ENCODE measurements at regions not wholly inside any gene's neighbourhood (a gene's known extent, or its start where the extent isn't known, plus 50 kb on each side); places are given as distances from the start of the nearest gene placed in this dataset.
"Not testable (repeated sequence)": the region's sequence is repeated elsewhere in the genome, so short reads cannot be mapped to it uniquely, and the experiment has no call there.

GRCh38 chr3:102000620-102001209 is 151.4 kb downstream of the NFKBIZ start:
- H3K4me1 ChIP-seq (replicated peaks), result no peaks in the 10 kb centered on the region
- intact Hi-C loops (cut with DNase I), result no loop called here
- H3K27me3 ChIP-seq (replicated peaks; ENCODE audit: insufficient read depth), result no peaks in the 10 kb centered on the region
- DNase-seq (ENCODE audit: low spot score), result no peak
- 89% methylated on average over 3 of the region's 3 CpGs for WGBS
- no peaks in the 10 kb centered on the region for H3K36me3 ChIP-seq
- no peak overlapping the region for H3K27ac ChIP-seq
- TF ChIP-seq CTCF (IDR thresholded peaks at IDR 0.05) (no peak), POLR2A (IDR thresholded peaks at IDR 0.05) (no peak), POLR2AphosphoS5 (IDR thresholded peaks at IDR 0.05) (no peak)
- H3K9me3 ChIP-seq, result no peaks in the 10 kb centered on the region
- H3K4me3 ChIP-seq, result no peak overlapping the region

- Histone ChIP-seq H3K4me3 (no peak overlapping the region), H3K36me3 (no peaks in the 10 kb centered on the region), H3K27me3 (replicated peaks; ENCODE audit: insufficient read depth) (no peaks in the 10 kb centered on the region), H3K27ac (no peak overlapping the region), H3K4me1 (replicated peaks) (no peaks in the 10 kb centered on the region), H3K9me3 (no peaks in the 10 kb centered on the region)
- WGBS, result 100% methylated on average over 1 of the region's 1 CpG
- intact Hi-C loops (cut with DNase I), result no loop called here
- no peak for DNase-seq (ENCODE audit: low spot score)
- TF ChIP-seq CTCF (IDR thresholded peaks at IDR 0.05), result no peak
- no peak for TF ChIP-seq POLR2A (IDR thresholded peaks at IDR 0.05)
- no peak for TF ChIP-seq POLR2AphosphoS5 (IDR thresholded peaks at IDR 0.05)
Observed at GRCh38 chr3:102002056-102002455, 152.7 kb downstream of the NFKBIZ start.

- H3K27me3 ChIP-seq (replicated peaks; ENCODE audit: insufficient read depth), result no peaks in the 10 kb centered on the region
- no peak for DNase-seq (ENCODE audit: low spot score)
- H3K36me3 ChIP-seq, result no peaks in the 10 kb centered on the region
- H3K27ac ChIP-seq, result no peak overlapping the region
- no peaks in the 10 kb centered on the region for H3K4me1 ChIP-seq (replicated peaks)
- intact Hi-C loops (cut with DNase I), result no loop called here
- H3K4me3 ChIP-seq, result no peak overlapping the region
- TF ChIP-seq CTCF (IDR thresholded peaks at IDR 0.05) (no peak), POLR2A (IDR thresholded peaks at IDR 0.05) (no peak), POLR2AphosphoS5 (IDR thresholded peaks at IDR 0.05) (no peak)
- 90% methylated on average over 2 of the region's 2 CpGs for WGBS
- H3K9me3 ChIP-seq, result no peaks in the 10 kb centered on the region
Observed at GRCh38 chr3:102004561-102004960, 155.2 kb downstream of the NFKBIZ start.

GRCh38 chr3:102005551-102005950 is 156.2 kb downstream of the NFKBIZ start:
- Histone ChIP-seq H3K4me1 (replicated peaks) (no peaks in the 10 kb centered on the region), H3K36me3 (no peaks in the 10 kb centered on the region), H3K4me3 (no peak overlapping the region), H3K9me3 (no peaks in the 10 kb centered on the region), H3K27ac (no peak overlapping the region), H3K27me3 (replicated peaks; ENCODE audit: insufficient read depth) (no peaks in the 10 kb centered on the region)
- intact Hi-C loops (cut with DNase I), result no loop called here
- DNase-seq (ENCODE audit: low spot score), result no peak
- TF ChIP-seq POLR2AphosphoS5 (IDR thresholded peaks at IDR 0.05) (no peak), CTCF (IDR thresholded peaks at IDR 0.05) (no peak), POLR2A (IDR thresholded peaks at IDR 0.05) (no peak)

GRCh38 chr3:102006812-102007485 is 157.6 kb downstream of the NFKBIZ start:
- TF ChIP-seq POLR2AphosphoS5 (IDR thresholded peaks at IDR 0.05) (no peak), CTCF (IDR thresholded peaks at IDR 0.05) (no peak), POLR2A (IDR thresholded peaks at IDR 0.05) (no peak)
- 10% methylated on average over 1 of the region's 1 CpG for WGBS
- Histone ChIP-seq H3K27ac (no peak overlapping the region), H3K36me3 (no peaks in the 10 kb centered on the region), H3K27me3 (replicated peaks; ENCODE audit: insufficient read depth) (no peaks in the 10 kb centered on the region), H3K9me3 (no peaks in the 10 kb centered on the region), H3K4me1 (replicated peaks) (no peaks in the 10 kb centered on the region), H3K4me3 (no peak overlapping the region)
- intact Hi-C loops (cut with DNase I), result no loop called here
- DNase-seq (ENCODE audit: low spot score), result no peak

- 91% methylated on average over 11 of the region's 11 CpGs for WGBS
- H3K9me3 ChIP-seq; H3K36me3 ChIP-seq; H3K4me1 ChIP-seq (replicated peaks); H3K27me3 ChIP-seq (replicated peaks; ENCODE audit: insufficient read depth); H3K27ac ChIP-seq; H3K4me3 ChIP-seq; intact Hi-C loops (cut with DNase I); DNase-seq (ENCODE audit: low spot score): not testable (repeated sequence)
Observed at GRCh38 chr3:102008436-102008835, 159.1 kb downstream of the NFKBIZ start.
